Mesothelial cell of epicardium (in vitro differentiated cells): ENCODE measurements at regions not wholly inside any gene's neighbourhood (a gene's known extent, or its start where the extent isn't known, plus 50 kb on each side); places are given as distances from the start of the nearest gene placed in this dataset.

ENCODE experiments used
- DNase-seq, 2 experiments: peaks; one replicate each; pipeline ENCODE4 v3.0.0; 2021; ENCODE audit warnings: low spot score in 2 of 2; ENCODE audit not compliant: unreplicated experiment in 2 of 2
- H3K27ac Mint-ChIP-seq: 2 replicates; pipeline ENCODE4 v1.8.0; 2021; ENCODE audit warnings: mixed read lengths
- H3K27me3 Mint-ChIP-seq: 2 replicates; pipeline ENCODE4 v1.8.0; 2021; ENCODE audit warnings: low read depth, mixed read lengths
- H3K36me3 Mint-ChIP-seq: 2 replicates; pipeline ENCODE4 v1.8.0; 2021; ENCODE audit warnings: mixed read lengths
- H3K4me1 Mint-ChIP-seq: 2 replicates; pipeline ENCODE4 v1.8.0; 2021; ENCODE audit warnings: mixed read lengths
- H3K4me3 Mint-ChIP-seq: 2 replicates; pipeline ENCODE4 v1.8.0; 2021; ENCODE audit warnings: mild to moderate bottlenecking, moderate library complexity, mixed read lengths
- H3K9me3 Mint-ChIP-seq: 2 replicates; pipeline ENCODE4 v1.8.0; 2021; ENCODE audit warnings: mixed read lengths
- CTCF ChIP-seq: fragments of 200-600 bp; sonication (generic); IDR thresholded peaks from one replicate; pipeline ENCODE4 v1.5.0; 2021; ENCODE audit warnings: antibody characterized with exemption; ENCODE audit not compliant: unreplicated experiment

GRCh38 chr3:103158183-103158582 lies 723.4 kb downstream of the ZPLD1 start:
- Mint-ChIP-seq H3K27ac (no peak overlapping the region), H3K36me3 (no peaks in the 10 kb centered on the region), H3K4me3 (no peak overlapping the region), H3K9me3 (no peaks in the 10 kb centered on the region), H3K27me3 (no peaks in the 10 kb centered on the region), H3K4me1 (no peaks in the 10 kb centered on the region)
- TF ChIP-seq CTCF, result no peak
- DNase-seq, result no peak

GRCh38 chr3:103166890-103167289 lies 732.1 kb downstream of the ZPLD1 start:
- TF ChIP-seq CTCF, result no peak
- DNase-seq, result no peak
- H3K9me3 Mint-ChIP-seq, result peaks cover 3% of the 10 kb centered on the region
- H3K4me3 Mint-ChIP-seq, result no peak overlapping the region
- H3K36me3 Mint-ChIP-seq, result no peaks in the 10 kb centered on the region
- H3K27me3 Mint-ChIP-seq, result peaks cover 3% of the 10 kb centered on the region
- H3K4me1 Mint-ChIP-seq, result no peaks in the 10 kb centered on the region
- no peak overlapping the region for H3K27ac Mint-ChIP-seq

- Mint-ChIP-seq H3K36me3 (no peaks in the 10 kb centered on the region), H3K4me1 (no peaks in the 10 kb centered on the region), H3K27me3 (peaks cover 3% of the 10 kb centered on the region), H3K4me3 (no peak overlapping the region), H3K9me3 (peaks cover 3% of the 10 kb centered on the region), H3K27ac (no peak overlapping the region)
- TF ChIP-seq CTCF, result no peak
- DNase-seq, result no peak
Measured at GRCh38 chr3:103167850-103168249, 733.0 kb downstream of the ZPLD1 start.

- Mint-ChIP-seq H3K36me3 (no peaks in the 10 kb centered on the region), H3K27me3 (peaks cover 3% of the 10 kb centered on the region), H3K4me1 (peaks cover 3% of the 10 kb centered on the region), H3K9me3 (peaks cover 3% of the 10 kb centered on the region), H3K27ac (no peak overlapping the region), H3K4me3 (no peak overlapping the region)
- TF ChIP-seq CTCF, result no peak
- DNase-seq, result no peak
Measured at GRCh38 chr3:103169289-103169688, 734.5 kb downstream of the ZPLD1 start.

GRCh38 chr3:103170651-103171050 lies 735.8 kb downstream of the ZPLD1 start:
- no peak for TF ChIP-seq CTCF
- Mint-ChIP-seq H3K27me3 (peaks cover 3% of the 10 kb centered on the region), H3K36me3 (no peaks in the 10 kb centered on the region), H3K4me3 (no peak overlapping the region), H3K27ac (no peak overlapping the region), H3K4me1 (peaks cover 3% of the 10 kb centered on the region), H3K9me3 (peaks cover 3% of the 10 kb centered on the region)
- no peak for DNase-seq

- no peak for TF ChIP-seq CTCF
- peaks cover 10% of the 10 kb centered on the region for H3K9me3 Mint-ChIP-seq
- peaks cover 3% of the 10 kb centered on the region for H3K4me1 Mint-ChIP-seq
- no peak overlapping the region for H3K27ac Mint-ChIP-seq
- no peak for DNase-seq
- H3K4me3 Mint-ChIP-seq, result no peak overlapping the region
- no peaks in the 10 kb centered on the region for H3K36me3 Mint-ChIP-seq
- no peaks in the 10 kb centered on the region for H3K27me3 Mint-ChIP-seq
Measured at GRCh38 chr3:103173940-103174339, 739.1 kb downstream of the ZPLD1 start.
